GM12874 (cell line): ENCODE measurements at regions not wholly inside any gene's neighbourhood (a gene's known extent, or its start where the extent isn't known, plus 50 kb on each side); places are given as distances from the start of the nearest gene placed in this dataset.

Source experiments
- CTCF ChIP-seq: IDR thresholded peaks from 2 replicates; pipeline ENCODE4 v1.5.1; 2011; ENCODE audit warnings: low read depth, mild to moderate bottlenecking, control low read depth, low read length, moderate library complexity; ENCODE audit not compliant: insufficient read depth

- TF ChIP-seq CTCF, result no peak
Observed at GRCh38 chr3:116833202-116833601, 123.6 kb downstream of the TUSC7 start.

- TF ChIP-seq CTCF, result no peak
Observed at GRCh38 chr3:116834816-116835215, 125.2 kb downstream of the TUSC7 start.

- no peak for TF ChIP-seq CTCF
Observed at GRCh38 chr3:116835658-116836057, 126.1 kb downstream of the TUSC7 start.

- TF ChIP-seq CTCF, result no peak
Observed at GRCh38 chr3:116836286-116836685, 126.7 kb downstream of the TUSC7 start.

GRCh38 chr3:116837483-116837882 is 127.9 kb downstream of the TUSC7 start:
- no peak for TF ChIP-seq CTCF

- no peak for TF ChIP-seq CTCF
Observed at GRCh38 chr3:116841003-116841735, 131.6 kb downstream of the TUSC7 start.

GRCh38 chr3:116842254-116842957 is 132.8 kb downstream of the TUSC7 start:
- TF ChIP-seq CTCF, result no peak
